ENCODE measurements at regions not wholly inside any gene's neighbourhood (a gene's known extent, or its start where the extent isn't known, plus 50 kb on each side); places are given as distances from the start of the nearest gene placed in this dataset.

DNA sequence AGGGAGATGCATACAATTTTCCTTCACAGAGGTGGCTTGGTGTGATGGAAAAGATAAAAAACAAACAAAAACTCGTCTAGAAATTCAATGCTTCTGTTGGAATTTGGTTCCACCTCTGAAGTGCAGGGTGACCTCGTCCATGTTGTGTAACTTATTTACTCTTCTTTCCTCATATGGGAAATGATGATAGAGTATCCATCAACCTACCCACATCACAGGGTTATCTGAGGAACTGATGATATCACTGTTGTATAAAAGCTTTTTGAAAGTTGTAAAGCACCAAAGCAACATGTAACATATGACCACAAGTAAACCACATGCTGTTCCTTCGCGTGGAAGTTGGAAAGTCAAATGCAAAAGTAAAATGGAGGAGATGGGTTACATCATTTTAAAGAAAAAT, 212.0 kb upstream of the SGK1 start (continued):
- TF ChIP-seq, protein P1, sequence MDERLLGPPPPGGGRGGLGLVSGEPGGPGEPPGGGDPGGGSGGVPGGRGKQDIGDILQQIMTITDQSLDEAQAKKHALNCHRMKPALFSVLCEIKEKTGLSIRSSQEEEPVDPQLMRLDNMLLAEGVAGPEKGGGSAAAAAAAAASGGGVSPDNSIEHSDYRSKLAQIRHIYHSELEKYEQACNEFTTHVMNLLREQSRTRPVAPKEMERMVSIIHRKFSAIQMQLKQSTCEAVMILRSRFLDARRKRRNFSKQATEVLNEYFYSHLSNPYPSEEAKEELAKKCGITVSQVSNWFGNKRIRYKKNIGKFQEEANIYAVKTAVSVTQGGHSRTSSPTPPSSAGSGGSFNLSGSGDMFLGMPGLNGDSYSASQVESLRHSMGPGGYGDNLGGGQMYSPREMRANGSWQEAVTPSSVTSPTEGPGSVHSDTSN (CRISPR knock-in tag; IDR thresholded peaks at IDR 0.05; ENCODE audit: low read depth), result no peak
- TF ChIP-seq, protein P1 (tag; conservative IDR thresholded peaks at IDR 0.05; ENCODE audit: low read depth), result no peak
- TF ChIP-seq SMARCB1 (IDR thresholded peaks at IDR 0.05; ENCODE audit: insufficient read length, low read depth) (no peak), RAD21 (CRISPR knock-in tag; conservative IDR thresholded peaks at IDR 0.05 in 1 of 2, IDR thresholded peaks at IDR 0.05 in 1 of 2) (no peak), CXXC5 (CRISPR knock-in tag; IDR thresholded peaks at IDR 0.05) (no peak), CREM (IDR thresholded peaks at IDR 0.05; ENCODE audit: low read depth) (no peak), CEBPB (tag; IDR thresholded peaks at IDR 0.05) (peak; percentile 10), TAF1 (IDR thresholded peaks at IDR 0.05; ENCODE audit: control insufficient read depth, extremely low read depth, insufficient read depth, low read length, severe bottlenecking) (no peak), ZEB2 (IDR thresholded peaks at IDR 0.05) (no peak), TOE1 (IDR thresholded peaks at IDR 0.05; ENCODE audit: borderline replicate concordance) (no peak), TOE1 (CRISPR knock-in tag; IDR thresholded peaks at IDR 0.05; ENCODE audit: borderline replicate concordance, low read depth) (no peak)
- TF ChIP-seq, protein P2, sequence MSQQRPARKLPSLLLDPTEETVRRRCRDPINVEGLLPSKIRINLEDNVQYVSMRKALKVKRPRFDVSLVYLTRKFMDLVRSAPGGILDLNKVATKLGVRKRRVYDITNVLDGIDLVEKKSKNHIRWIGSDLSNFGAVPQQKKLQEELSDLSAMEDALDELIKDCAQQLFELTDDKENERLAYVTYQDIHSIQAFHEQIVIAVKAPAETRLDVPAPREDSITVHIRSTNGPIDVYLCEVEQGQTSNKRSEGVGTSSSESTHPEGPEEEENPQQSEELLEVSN (IDR thresholded peaks at IDR 0.05; ENCODE audit: borderline replicate concordance in 1 of 2, extremely low read depth in 1 of 2, insufficient read depth in 1 of 2, insufficient read length in 1 of 2, low read depth in 1 of 2, low read length in 1 of 2, poor library complexity in 1 of 2, severe bottlenecking in 1 of 2), result no peak
- TF ChIP-seq, protein P3, sequence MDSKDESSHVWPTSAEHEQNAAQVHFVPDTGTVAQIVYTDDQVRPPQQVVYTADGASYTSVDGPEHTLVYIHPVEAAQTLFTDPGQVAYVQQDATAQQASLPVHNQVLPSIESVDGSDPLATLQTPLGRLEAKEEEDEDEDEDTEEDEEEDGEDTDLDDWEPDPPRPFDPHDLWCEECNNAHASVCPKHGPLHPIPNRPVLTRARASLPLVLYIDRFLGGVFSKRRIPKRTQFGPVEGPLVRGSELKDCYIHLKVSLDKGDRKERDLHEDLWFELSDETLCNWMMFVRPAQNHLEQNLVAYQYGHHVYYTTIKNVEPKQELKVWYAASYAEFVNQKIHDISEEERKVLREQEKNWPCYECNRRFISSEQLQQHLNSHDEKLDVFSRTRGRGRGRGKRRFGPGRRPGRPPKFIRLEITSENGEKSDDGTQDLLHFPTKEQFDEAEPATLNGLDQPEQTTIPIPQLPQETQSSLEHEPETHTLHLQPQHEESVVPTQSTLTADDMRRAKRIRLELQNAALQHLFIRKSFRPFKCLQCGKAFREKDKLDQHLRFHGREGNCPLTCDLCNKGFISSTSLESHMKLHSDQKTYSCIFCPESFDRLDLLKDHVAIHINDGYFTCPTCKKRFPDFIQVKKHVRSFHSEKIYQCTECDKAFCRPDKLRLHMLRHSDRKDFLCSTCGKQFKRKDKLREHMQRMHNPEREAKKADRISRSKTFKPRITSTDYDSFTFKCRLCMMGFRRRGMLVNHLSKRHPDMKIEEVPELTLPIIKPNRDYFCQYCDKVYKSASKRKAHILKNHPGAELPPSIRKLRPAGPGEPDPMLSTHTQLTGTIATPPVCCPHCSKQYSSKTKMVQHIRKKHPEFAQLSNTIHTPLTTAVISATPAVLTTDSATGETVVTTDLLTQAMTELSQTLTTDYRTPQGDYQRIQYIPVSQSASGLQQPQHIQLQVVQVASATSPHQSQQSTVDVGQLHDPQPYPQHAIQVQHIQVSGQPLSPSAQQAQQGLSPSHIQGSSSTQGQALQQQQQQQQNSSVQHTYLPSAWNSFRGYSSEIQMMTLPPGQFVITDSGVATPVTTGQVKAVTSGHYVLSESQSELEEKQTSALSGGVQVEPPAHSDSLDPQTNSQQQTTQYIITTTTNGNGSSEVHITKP (IDR thresholded peaks at IDR 0.05; ENCODE audit: partially characterized antibody), result peak; percentile 9
- TF ChIP-seq, protein P4, sequence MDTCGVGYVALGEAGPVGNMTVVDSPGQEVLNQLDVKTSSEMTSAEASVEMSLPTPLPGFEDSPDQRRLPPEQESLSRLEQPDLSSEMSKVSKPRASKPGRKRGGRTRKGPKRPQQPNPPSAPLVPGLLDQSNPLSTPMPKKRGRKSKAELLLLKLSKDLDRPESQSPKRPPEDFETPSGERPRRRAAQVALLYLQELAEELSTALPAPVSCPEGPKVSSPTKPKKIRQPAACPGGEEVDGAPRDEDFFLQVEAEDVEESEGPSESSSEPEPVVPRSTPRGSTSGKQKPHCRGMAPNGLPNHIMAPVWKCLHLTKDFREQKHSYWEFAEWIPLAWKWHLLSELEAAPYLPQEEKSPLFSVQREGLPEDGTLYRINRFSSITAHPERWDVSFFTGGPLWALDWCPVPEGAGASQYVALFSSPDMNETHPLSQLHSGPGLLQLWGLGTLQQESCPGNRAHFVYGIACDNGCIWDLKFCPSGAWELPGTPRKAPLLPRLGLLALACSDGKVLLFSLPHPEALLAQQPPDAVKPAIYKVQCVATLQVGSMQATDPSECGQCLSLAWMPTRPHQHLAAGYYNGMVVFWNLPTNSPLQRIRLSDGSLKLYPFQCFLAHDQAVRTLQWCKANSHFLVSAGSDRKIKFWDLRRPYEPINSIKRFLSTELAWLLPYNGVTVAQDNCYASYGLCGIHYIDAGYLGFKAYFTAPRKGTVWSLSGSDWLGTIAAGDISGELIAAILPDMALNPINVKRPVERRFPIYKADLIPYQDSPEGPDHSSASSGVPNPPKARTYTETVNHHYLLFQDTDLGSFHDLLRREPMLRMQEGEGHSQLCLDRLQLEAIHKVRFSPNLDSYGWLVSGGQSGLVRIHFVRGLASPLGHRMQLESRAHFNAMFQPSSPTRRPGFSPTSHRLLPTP (IDR thresholded peaks at IDR 0.05; ENCODE audit: borderline replicate concordance, extremely low read depth, insufficient read length), result no peak
- TF ChIP-seq, protein P5, sequence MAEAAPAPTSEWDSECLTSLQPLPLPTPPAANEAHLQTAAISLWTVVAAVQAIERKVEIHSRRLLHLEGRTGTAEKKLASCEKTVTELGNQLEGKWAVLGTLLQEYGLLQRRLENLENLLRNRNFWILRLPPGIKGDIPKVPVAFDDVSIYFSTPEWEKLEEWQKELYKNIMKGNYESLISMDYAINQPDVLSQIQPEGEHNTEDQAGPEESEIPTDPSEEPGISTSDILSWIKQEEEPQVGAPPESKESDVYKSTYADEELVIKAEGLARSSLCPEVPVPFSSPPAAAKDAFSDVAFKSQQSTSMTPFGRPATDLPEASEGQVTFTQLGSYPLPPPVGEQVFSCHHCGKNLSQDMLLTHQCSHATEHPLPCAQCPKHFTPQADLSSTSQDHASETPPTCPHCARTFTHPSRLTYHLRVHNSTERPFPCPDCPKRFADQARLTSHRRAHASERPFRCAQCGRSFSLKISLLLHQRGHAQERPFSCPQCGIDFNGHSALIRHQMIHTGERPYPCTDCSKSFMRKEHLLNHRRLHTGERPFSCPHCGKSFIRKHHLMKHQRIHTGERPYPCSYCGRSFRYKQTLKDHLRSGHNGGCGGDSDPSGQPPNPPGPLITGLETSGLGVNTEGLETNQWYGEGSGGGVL (CRISPR knock-in tag; IDR thresholded peaks at IDR 0.05), result no peak
